ENCODE measurements at regions not wholly inside any gene's neighbourhood (a gene's known extent, or its start where the extent isn't known, plus 50 kb on each side); places are given as distances from the start of the nearest gene placed in this dataset.

DNA sequence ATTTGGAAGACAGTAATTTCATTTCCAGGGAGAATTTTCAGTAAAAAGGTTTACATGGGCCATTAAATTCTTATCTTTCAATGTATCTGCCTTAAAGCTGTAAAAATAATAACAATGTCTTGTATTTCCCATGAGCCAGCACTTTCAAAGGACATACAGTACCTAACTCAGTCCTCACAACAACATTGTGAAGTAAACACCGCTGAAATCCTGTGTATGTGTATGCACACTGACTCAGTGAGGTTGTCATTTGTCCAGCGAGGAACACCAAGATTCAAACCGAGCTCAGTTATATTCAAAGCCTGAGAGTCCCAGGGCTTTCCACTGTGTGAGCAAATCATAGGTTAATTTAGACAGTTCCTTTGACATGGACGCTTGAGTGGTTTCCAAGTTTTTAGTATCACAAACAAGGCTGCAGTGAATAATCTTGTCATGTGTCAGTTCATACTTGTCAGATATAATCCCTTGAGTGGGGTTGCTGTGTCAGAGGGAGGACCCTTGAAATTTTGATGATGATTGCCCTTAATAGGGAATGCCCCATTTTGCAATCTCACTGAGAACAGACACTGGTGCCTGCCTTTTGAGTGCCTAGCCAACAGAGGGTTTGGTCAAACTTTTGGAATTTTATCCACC is 50.0 kb upstream of the SLC22A23 start:
- ChIA-PET POLR2A (ENCODE audit: low non-redundant PET) (no interaction called here), CTCF (no interaction called here)
- DNase-seq (ENCODE audit: low spot score) = no peak
- Histone ChIP-seq H3K4me1 (ENCODE audit: insufficient read depth, low read length, poor library complexity, severe bottlenecking) (peaks cover 16% of the 10 kb centered on the region), H3K4me3 (ENCODE audit: low read depth, low read length, poor library complexity, severe bottlenecking) (no peak overlapping the region), H3K36me3 (ENCODE audit: insufficient read depth, low read length, poor library complexity, severe bottlenecking) (no peaks in the 10 kb centered on the region), H3K27ac (ENCODE audit: low read depth, low read length, poor library complexity, severe bottlenecking) (no peak overlapping the region), H3K27me3 (replicated peaks; ENCODE audit: insufficient read depth, low read depth, low read length, poor library complexity) (no peaks in the 10 kb centered on the region), H3K9me3 (ENCODE audit: low read depth, low read length, poor library complexity, severe bottlenecking) (no peaks in the 10 kb centered on the region)
- no peak for TF ChIP-seq CTCF (conservative IDR thresholded peaks at IDR 0.05; ENCODE audit: low read depth, low read length)
- TF ChIP-seq EZH2 (IDR thresholded peaks at IDR 0.05; ENCODE audit: borderline replicate concordance, low read depth, low read length, poor library complexity, severe bottlenecking) = no peak
- intact Hi-C loops (cut with micrococcal nuclease; ENCODE audit: unreplicated experiment) = no loop called here
- BruUV-seq (replicated peaks) = no TSS peak
